ENCODE measurements at regions not wholly inside any gene's neighbourhood (a gene's known extent, or its start where the extent isn't known, plus 50 kb on each side); places are given as distances from the start of the nearest gene placed in this dataset.
"Not testable (repeated sequence)": the region's sequence is repeated elsewhere in the genome, so short reads cannot be mapped to it uniquely, and the experiment has no call there.

GRCh38 chr1:228666686-228667623, 68.3 kb upstream of the RHOU start:
- H3K4me3 ChIP-seq (ENCODE audit: low read depth, low read length): no peak overlapping the region
- TF ChIP-seq CTCF (IDR thresholded peaks at IDR 0.05; ENCODE audit: low read depth, low read length, missing control alignments): no peak
- DNase-seq (ENCODE audit: low read depth): no peak

GRCh38 chr1:228668553-228669241, 66.6 kb upstream of the RHOU start:
- no peak for TF ChIP-seq CTCF (IDR thresholded peaks at IDR 0.05; ENCODE audit: low read depth, low read length, missing control alignments)
- no peak overlapping the region for H3K4me3 ChIP-seq (ENCODE audit: low read depth, low read length)
- DNase-seq (ENCODE audit: low read depth): no peak

GRCh38 chr1:228669242-228669585, 66.1 kb upstream of the RHOU start:
- no peak overlapping the region for H3K4me3 ChIP-seq (ENCODE audit: low read depth, low read length)
- DNase-seq (ENCODE audit: low read depth): no peak
- no peak for TF ChIP-seq CTCF (IDR thresholded peaks at IDR 0.05; ENCODE audit: low read depth, low read length, missing control alignments)

- not testable (repeated sequence) for H3K4me3 ChIP-seq (ENCODE audit: low read depth, low read length); DNase-seq (ENCODE audit: low read depth)
These were observed 54.2 kb upstream of the RHOU start for GRCh38 chr1:228681076-228681565.

GRCh38 chr1:228683428-228683827, 51.9 kb upstream of the RHOU start:
- DNase-seq (ENCODE audit: low read depth): no peak
- TF ChIP-seq CTCF (IDR thresholded peaks at IDR 0.05; ENCODE audit: low read depth, low read length, missing control alignments): no peak
- H3K4me3 ChIP-seq (ENCODE audit: low read depth, low read length): no peak overlapping the region

- no peak overlapping the region for H3K4me3 ChIP-seq (ENCODE audit: low read depth, low read length)
- DNase-seq (ENCODE audit: low read depth): no peak
- no peak for TF ChIP-seq CTCF (IDR thresholded peaks at IDR 0.05; ENCODE audit: low read depth, low read length, missing control alignments)
These were observed 50.7 kb upstream of the RHOU start for GRCh38 chr1:228684607-228685006.

GRCh38 chr1:228685081-228685660, 50.1 kb upstream of the RHOU start:
- no peak overlapping the region for H3K4me3 ChIP-seq (ENCODE audit: low read depth, low read length)
- DNase-seq (ENCODE audit: low read depth): no peak
- TF ChIP-seq CTCF (IDR thresholded peaks at IDR 0.05; ENCODE audit: low read depth, low read length, missing control alignments): no peak
